ENCODE measurements at regions not wholly inside any gene's neighbourhood (a gene's known extent, or its start where the extent isn't known, plus 50 kb on each side); places are given as distances from the start of the nearest gene placed in this dataset.

DNA sequence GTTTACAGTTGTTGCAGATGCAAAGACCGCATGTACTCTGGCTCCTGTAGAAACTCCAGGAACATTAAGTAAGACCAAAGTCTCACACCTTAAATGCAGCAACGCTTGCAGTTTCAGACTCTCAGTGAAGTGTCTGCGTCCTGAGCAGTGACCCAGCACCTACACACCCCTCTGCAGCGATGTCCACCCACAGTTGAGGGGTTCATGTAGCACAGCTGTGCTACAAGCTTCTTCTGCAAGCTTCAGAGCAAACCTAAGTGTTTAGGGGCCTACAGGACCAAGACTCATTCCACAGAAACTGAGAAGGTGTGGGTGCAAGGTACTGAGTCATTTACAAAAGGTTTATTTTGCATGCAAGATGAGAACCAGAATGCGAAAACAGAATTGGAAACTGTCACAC is 191.0 kb downstream of the IRX2 start:
- TF ChIP-seq CTCF (IDR thresholded peaks at IDR 0.05; ENCODE audit: low read depth, low read length) (no peak), EZH2phosphoT487 (IDR thresholded peaks at IDR 0.05; ENCODE audit: low read depth) (no peak)

Data from OCI-LY3 (cell line).